ENCODE measurements at regions not wholly inside any gene's neighbourhood (a gene's known extent, or its start where the extent isn't known, plus 50 kb on each side); places are given as distances from the start of the nearest gene placed in this dataset.

GRCh38 chr2:191738003-191738402 is 60.1 kb downstream of the NABP1 start:
- DNase-seq (ENCODE audit: low read depth), result no peak

- no peak for DNase-seq (ENCODE audit: low read depth)
Observed at GRCh38 chr2:191738667-191739066, 60.7 kb downstream of the NABP1 start.

DNA sequence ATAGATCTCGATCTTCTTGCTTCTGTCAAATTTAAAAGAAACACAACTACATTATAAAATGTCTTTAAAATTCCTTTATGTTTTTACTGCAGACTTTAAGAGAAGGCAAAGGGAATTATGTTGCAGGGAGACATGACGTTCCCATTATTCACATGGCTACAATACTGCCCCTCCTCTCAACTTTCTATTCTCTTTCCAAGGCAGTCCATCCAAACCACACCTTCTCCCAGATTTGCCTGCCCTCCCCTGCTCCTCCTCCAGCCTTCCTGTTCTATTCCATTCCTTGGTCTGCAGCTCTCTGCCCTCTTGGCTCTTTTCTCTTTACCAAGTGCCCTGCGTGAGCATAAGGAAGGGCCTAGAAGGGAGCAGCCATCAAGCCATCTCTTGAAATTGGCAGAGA is 61.3 kb downstream of the NABP1 start:
- DNase-seq (ENCODE audit: low read depth), result no peak

- DNase-seq (ENCODE audit: low read depth), result peak; percentile 6
Observed at GRCh38 chr2:191740016-191740419, 62.1 kb downstream of the NABP1 start.

GRCh38 chr2:191740759-191741158 is 62.8 kb downstream of the NABP1 start:
- DNase-seq (ENCODE audit: low read depth), result no peak

DNA sequence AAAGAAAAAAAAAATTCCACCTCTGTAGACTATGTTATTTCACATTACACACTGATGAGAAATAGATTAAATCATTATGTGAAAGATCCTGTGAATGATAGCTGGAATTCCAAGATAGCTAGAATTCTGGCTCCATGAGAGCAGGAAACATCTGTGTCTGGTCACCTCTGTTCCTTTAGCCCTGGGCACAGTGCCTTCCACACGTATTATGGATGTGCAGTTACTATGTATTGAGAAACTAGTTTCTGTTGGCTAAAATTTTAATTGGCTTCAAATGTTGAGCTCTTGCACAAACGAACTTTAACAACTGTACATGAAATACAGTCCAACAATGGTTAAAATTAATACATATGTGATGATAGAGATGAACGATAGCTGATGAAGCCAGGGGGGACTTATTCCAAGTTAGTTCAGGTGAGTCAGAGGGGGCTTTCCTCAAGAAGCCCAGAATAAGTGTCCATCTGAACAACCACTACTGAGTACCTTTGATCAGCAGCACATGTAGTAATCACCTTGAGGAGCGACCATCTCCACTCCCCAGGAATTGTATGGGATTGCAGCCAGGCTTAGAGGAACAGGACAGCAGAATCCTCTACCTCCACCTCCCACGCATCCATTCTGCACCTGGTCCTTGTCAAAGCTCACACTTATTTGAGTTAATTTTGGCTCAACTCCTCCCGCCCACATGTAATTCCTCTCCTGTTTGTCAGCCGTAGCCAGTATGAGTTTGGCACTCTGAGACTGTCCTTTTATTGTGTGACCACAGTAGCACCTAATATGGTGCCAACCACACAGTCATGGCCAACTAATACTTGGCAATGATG is 68.6 kb downstream of the NABP1 start:
- DNase-seq (ENCODE audit: low read depth), result no peak

DNA sequence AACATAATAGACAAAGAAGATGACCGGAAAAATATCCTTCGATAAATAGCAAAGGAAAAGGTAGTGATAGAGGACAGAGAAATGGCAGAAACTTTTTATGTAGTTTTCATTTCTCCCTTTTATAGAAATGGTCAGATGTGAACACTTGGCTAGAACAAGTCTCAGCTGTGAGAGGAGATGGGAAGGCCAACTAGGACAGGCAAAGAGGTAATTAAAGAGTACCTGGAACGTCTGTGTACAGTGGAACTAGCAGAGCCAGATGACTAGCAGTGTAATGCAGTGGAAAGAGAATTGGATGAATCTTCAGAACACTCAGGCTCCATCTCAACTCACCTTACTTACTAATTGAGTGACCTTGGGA is 69.2 kb downstream of the NABP1 start:
- DNase-seq (ENCODE audit: low read depth), result no peak

DNA sequence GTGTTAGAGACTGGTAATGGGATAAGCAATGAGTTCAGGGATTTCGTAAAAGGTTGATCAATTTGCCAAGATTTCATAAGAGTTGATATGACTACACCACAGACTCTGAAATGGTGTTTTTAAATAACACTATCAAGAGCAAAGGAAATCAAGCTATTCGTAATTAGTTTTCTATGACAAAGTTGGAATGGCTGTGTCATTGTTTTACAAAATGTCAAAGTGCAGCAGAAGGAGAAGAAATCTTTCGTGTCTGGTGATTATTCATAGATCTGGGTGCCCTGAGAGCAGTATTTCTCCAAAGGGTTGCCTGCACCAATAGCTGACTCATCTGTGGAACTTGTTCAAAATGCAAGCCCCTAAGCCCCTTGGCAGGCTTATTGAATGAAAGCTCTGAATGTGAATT is 70.1 kb downstream of the NABP1 start:
- no peak for DNase-seq (ENCODE audit: low read depth)

DNA sequence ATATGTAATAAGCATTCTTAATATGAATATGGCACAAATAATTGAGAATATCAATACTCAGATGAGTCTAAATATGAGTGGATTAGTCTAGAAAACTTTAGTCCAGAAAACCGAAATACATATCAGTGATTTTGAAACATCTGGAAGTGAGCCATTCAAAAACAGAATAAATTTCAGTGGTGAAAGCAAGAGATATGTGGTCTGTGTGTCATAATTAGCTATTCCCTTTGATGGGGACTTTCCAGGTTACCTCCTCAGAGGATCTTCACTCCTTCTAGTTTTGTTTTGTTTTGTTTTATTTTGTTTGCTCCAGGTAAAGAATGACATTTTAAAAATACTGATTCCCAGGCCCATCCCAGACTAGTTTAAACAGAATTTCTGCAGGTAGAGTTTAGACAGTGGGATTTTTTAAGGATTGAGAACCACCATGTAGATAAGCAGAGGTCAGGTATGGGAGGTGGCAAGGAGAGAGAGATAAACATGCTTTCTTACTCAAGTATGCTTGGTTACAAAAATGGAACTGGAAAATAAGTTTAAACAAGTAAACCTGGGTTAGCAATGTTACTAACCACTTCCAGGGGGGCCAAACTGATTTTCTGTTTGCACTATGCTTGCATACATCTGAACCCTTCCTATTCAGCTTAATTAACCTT is 70.7 kb downstream of the NABP1 start:
- DNase-seq (ENCODE audit: low read depth), result no peak

- DNase-seq (ENCODE audit: low read depth), result no peak
Observed at GRCh38 chr2:191749181-191749540, 71.2 kb downstream of the NABP1 start.

GRCh38 chr2:191754103-191754502 is 76.2 kb downstream of the NABP1 start:
- no peak for DNase-seq (ENCODE audit: low read depth)

- DNase-seq (ENCODE audit: low read depth), result no peak
Observed at GRCh38 chr2:191756761-191757160, 78.8 kb downstream of the NABP1 start.

- DNase-seq (ENCODE audit: low read depth), result no peak
Observed at GRCh38 chr2:191757208-191757607, 79.3 kb downstream of the NABP1 start.

GRCh38 chr2:191758518-191759507 is 80.9 kb downstream of the NABP1 start:
- DNase-seq (ENCODE audit: low read depth), result peak; percentile 20

DNA sequence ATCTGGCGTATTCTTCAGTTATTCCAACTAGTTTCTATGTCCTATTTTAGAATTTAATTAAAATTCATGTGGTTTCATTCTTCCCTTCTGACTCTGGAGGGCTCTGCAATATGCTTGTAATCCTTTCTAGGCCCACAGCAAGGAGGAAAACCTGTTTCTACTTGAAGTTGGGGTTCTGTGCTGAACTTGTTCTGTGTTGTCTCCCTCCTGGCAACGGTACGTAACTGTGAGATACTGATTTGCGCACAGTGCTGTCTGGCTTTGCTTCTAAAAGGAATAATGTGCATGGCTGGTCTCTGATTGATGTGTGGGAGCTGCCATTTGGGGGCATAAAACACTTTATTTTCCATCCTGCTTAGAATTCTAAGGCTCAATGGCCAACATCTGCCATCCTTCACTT is 81.7 kb downstream of the NABP1 start:
- no peak for DNase-seq (ENCODE audit: low read depth)

DNA sequence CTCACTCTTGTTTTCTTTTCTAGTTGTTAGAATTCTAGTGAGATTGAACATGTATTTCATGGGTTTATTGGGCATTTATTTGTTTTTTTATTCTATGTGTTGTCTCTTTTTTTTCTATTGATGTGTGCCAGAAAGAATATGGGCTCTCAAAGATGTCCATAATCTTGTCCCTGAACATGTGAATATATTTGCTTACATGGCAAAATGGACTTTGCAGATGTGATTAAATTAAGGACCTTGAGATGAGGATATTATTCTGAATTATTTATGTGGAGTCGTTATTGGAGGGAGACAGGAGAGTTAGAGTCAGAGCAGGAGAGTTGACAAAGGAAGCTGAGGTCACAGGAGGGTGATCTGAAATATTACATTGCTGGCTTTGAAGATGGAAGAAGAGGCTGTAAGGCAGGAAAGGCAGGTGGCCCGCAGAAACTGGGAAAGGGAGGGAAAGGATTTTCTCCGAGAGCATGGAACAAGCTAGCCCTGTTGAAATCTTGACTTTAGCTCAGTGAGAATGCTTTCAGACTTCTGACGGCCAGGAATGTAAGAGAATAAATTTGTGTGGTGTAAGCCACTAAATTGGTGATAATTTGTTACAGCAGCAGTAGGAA is 82.8 kb downstream of the NABP1 start:
- DNase-seq (ENCODE audit: low read depth), result no peak

DNA sequence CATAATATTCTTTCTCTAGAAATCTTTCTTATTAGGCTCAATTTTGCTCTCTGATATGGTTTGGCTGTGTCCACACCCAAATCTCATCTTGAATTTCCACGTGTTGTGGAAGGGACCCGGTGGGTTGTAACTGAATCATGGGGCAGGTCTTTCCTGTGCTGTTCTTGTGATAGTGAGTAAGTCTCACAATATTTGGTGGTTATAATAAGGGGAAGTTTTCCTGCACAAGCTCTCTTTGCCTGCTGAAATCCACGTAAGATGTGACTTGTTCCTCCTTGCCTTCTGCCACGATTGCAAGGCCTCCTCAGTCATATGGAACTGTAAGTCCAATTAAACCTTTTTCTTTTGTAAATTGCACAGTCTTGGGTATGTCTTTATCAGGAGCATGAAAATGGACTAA is 73.8 kb downstream of the CAVIN2 start:
- no peak for DNase-seq (ENCODE audit: low read depth)

DNA sequence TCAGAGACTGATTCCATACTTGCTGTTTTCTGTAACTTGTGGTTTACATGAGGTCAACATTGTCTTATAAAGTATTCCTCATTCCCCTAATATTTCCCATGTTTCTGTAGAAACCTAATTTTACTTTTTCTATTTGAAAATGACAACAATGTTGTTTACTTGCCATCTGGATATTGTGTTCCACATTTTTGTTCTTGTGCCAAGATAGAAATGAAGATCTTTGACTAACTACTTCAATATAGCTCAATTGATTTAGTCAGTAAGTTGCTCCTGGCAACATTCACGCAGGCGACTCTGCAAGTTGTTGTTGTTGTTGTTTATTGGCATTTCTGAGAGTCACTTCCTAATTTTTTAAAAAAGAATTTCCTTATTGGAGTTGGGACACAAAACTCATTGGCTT is 69.5 kb downstream of the CAVIN2 start:
- DNase-seq (ENCODE audit: low read depth), result no peak

DNA sequence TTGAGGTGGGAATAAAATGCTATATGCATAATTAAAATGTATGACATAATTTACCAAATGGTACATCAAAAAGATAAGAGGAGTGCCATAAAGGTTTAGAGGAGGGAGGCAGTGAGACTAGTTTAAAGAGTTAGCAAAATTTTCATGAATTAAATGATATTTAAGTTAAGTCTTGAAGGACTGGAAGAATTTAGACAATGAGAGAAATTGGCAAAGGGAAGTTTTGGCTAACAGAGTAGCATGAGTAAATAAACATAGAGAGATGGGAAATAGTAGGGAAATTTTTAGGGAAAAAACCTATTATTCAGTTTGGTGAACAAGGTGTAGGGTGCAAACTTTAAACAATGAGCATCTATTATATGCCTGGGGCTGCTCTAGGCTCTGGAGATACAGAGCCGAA is 68.8 kb downstream of the CAVIN2 start:
- no peak for DNase-seq (ENCODE audit: low read depth)

DNA sequence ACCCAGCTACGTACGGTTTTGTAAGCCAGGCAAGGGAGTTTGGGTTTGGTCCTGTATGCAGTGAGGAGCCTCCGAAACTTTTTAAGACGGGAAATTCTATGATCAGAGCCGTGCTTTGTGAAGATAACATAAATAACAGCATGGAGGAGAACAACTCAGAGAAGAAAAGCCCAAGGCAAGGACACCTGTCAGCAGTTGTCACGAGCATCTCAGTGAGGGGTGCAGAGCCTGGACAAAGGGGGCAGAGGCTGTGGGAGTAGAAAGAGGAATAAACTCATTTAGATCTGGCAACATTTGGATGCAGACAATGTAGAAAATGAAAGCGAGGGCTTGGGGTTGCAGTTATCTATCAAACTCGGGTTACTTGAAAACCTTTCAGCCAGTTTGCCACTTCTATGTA is 64.5 kb downstream of the CAVIN2 start:
- DNase-seq (ENCODE audit: low read depth), result no peak

DNA sequence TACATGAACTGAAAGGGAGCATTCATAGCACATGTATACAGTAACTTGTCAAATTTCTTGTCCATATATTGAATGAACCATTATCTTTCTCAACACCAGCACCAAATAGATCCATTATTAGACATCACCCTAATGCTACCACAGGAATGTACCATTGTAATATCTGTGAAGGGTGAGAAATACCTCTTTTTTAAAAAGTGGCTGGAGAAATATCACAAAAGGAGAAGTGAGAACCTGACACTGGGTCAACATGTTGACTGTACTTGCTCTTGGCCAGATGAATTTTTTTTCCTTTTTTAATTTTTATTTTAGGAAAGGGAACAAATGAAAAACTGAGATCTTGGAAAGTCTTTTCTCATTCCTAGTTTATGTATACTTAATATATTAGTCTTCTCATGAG is 63.5 kb downstream of the CAVIN2 start:
- DNase-seq (ENCODE audit: low read depth), result no peak

All from stimulated activated CD8-positive, alpha-beta memory T cell treated with anti-CD3 and anti-CD28 coated beads, Interleukin-15, amount 100 ng/mL, for 1 hour (primary cell).